ENCODE measurements at regions not wholly inside any gene's neighbourhood (a gene's known extent, or its start where the extent isn't known, plus 50 kb on each side); places are given as distances from the start of the nearest gene placed in this dataset.

- Histone ChIP-seq H3K9ac (ENCODE audit: insufficient read depth in 1 of 2, low read depth in 2 of 2, low read length in 2 of 2) (no peak overlapping the region), H4K20me1 (replicated peaks; ENCODE audit: control insufficient read depth, insufficient read depth, low read length) (no peaks in the 10 kb centered on the region), H3K4me3 (no peak overlapping the region), H3K4me2 (ENCODE audit: insufficient read depth, low read length) (no peak overlapping the region), H3K27me3 (ENCODE audit: control insufficient read depth in 2 of 2, insufficient read depth in 2 of 2, low read length in 2 of 2) (no peaks in the 10 kb centered on the region), H3K79me2 (ENCODE audit: control insufficient read depth, insufficient read depth, low read length) (no peaks in the 10 kb centered on the region), H3K9me3 (replicated peaks; ENCODE audit: control insufficient read depth, insufficient read depth, low read depth, low read length) (no peaks in the 10 kb centered on the region), H3K27ac (ENCODE audit: extremely low read depth, low read depth, low read length) (no peak overlapping the region), H3K36me3 (ENCODE audit: control insufficient read depth, insufficient read depth, low read length) (no peaks in the 10 kb centered on the region), H3K9me1 (ENCODE audit: control insufficient read depth, insufficient read depth, low read length) (no peaks in the 10 kb centered on the region), H2AFZ (ENCODE audit: low read depth, low read length) (peak overlapping the region; percentile 60), H3K4me1 (replicated peaks in 1 of 2; ENCODE audit: control insufficient read depth in 2 of 2, insufficient read depth in 2 of 2, low read length in 2 of 2) (peaks cover 4 to 6% of the 10 kb centered on the region in 2 experiments; a peak in 3 of 5 replicates)
- POLR2A ChIA-PET, result interaction anchor here (0.7 kb wide), 1 partner anchor 87 kb away, joined by 3 read pairs; no protein-coding TSS in a partner anchor
- DNase-seq (ENCODE audit: extremely low read depth in 1 of 4, low spot score in 3 of 4) (peak in 1 of 4 experiments; percentile 41), FAIRE-seq (peak; percentile 40), ATAC-seq (peak; percentile 66)
- WGBS (ENCODE audit: insufficient coverage, low coverage, missing lambda C conversion rate), result 59% methylated on average over 9 of the region's 13 CpGs
- no peak for TF ChIP-seq CEBPB (tag; IDR thresholded peaks at IDR 0.05)
- TF ChIP-seq HMGXB4 (CRISPR knock-in tag; IDR thresholded peaks at IDR 0.05), result no peak
- TF ChIP-seq BCL6 (CRISPR knock-in tag; IDR thresholded peaks at IDR 0.05), result no peak
- no peak for TF ChIP-seq SP1 (CRISPR knock-in tag; IDR thresholded peaks at IDR 0.05)
- no peak for TF ChIP-seq STAT5A (IDR thresholded peaks at IDR 0.05; ENCODE audit: borderline replicate concordance, low read length)
- no peak for TF ChIP-seq ZNF449 (CRISPR knock-in tag; IDR thresholded peaks at IDR 0.05)
- no peak for TF ChIP-seq ZNF354B (CRISPR knock-in tag; IDR thresholded peaks at IDR 0.05)
- intact Hi-C loops (cut with micrococcal nuclease), result loop anchor here (5.0 kb wide), 1 partner anchor 48 kb away; the partner anchor contains the start of gene PDZD8
- no TSS peak for BruUV-seq (replicated peaks)
- in situ Hi-C loops (cut with MboI), result loop anchor here (25.0 kb wide), 1 partner anchor 188 kb away; the partner anchor contains the start of gene SLC18A2
- CTCF ChIA-PET (ENCODE audit: low intra/inter-chr PET ratio), result no interaction called here
Measured at GRCh38 chr10:117424883-117425649, 49.8 kb upstream of the PDZD8 start.

All from K562 (cell line).